ENCODE measurements at regions not wholly inside any gene's neighbourhood (a gene's known extent, or its start where the extent isn't known, plus 50 kb on each side); places are given as distances from the start of the nearest gene placed in this dataset.

DNA sequence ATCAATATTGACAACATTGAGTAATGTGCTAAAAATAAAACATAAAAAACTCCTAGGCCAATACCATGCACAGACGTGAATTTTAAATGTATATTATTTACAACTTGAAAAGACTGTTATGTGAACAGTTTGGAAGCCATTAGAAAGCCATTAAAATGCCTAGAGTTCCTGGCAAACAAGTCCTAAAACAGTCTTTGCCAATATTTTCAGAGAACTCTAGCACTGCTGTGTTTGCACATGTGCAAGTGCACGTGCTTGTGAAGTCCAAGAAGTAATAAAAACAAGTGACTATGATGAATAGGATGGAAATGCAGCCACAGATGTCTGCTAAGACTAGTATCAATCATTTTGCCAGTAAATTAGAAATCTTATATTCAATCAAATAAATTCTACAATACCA lies 1447.6 kb downstream of the GRIK2 start:
- FAIRE-seq (no peak), DNase-seq (ENCODE audit: low spot score) (no peak), ATAC-seq (no peak)
- intact Hi-C loops (cut with micrococcal nuclease; ENCODE audit: unreplicated experiment): no loop called here
- no peak overlapping the region for H3K9ac ChIP-seq (ENCODE audit: insufficient read depth, low read depth, low read length)
- H3K4me2 ChIP-seq (ENCODE audit: low read depth, low read length): no peak overlapping the region
- no peaks in the 10 kb centered on the region for H3K27me3 ChIP-seq (ENCODE audit: control insufficient read depth in 1 of 2, insufficient read depth in 2 of 2, low read length in 2 of 2)
- no peaks in the 10 kb centered on the region for H3K36me3 ChIP-seq (replicated peaks in 1 of 2; ENCODE audit: control insufficient read depth in 1 of 2, insufficient read depth in 2 of 2, low read length in 2 of 2)
- no peaks in the 10 kb centered on the region for H3K9me3 ChIP-seq (ENCODE audit: low read length)
- CTCF ChIA-PET (ENCODE audit: low intra/inter-chr PET ratio, low total read pairs): no interaction called here
- BruUV-seq (replicated peaks): no TSS peak
- H4K20me1 ChIP-seq (ENCODE audit: insufficient read depth, low read length): no peaks in the 10 kb centered on the region
- H3K79me2 ChIP-seq (ENCODE audit: insufficient read depth, low read length): no peaks in the 10 kb centered on the region
- POLR2A ChIA-PET: no interaction called here
- in situ Hi-C loops (cut with HindIII; ENCODE audit: extremely low pct_ligation_motif_present, low pct_unique_long_range_greater_than_20kb): no loop called here
- no peak overlapping the region for H2AFZ ChIP-seq (ENCODE audit: low read length)
- H3K4me3 ChIP-seq (replicated peaks in 1 of 3; ENCODE audit: insufficient read depth in 1 of 3, low read depth in 2 of 3, low read length in 3 of 3): no peak overlapping the region
- TF ChIP-seq CHD4 (IDR thresholded peaks at IDR 0.05; ENCODE audit: borderline replicate concordance, low read length): no peak
- 4% methylated on average over 2 of the region's 2 CpGs for WGBS (ENCODE audit: low lambda C conversion rate)
- no peaks in the 10 kb centered on the region for H3K4me1 ChIP-seq (ENCODE audit: insufficient read depth, low read length)
- H3K27ac ChIP-seq (ENCODE audit: extremely low read length, insufficient read depth, low read length): no peak overlapping the region

DNA sequence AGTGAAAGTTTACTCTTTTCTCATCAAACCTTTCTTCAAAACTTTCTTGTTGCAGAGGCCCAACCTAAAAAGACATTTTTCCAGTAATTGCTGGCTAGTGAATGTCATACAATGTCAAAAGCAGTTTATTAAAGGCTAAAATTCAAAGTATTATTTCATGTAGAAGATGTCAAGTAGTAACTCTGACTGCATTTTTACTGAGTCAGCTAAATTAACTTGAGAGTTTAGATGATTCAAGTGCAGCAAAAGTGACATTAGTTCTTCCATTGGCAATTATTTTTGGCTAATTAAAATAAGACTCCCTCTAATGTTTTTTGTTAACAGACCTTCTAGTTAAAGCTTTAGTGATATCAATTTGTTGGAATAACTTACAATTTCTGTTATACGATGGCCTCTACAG lies 1438.5 kb downstream of the GRIK2 start:
- Histone ChIP-seq H3K79me2 (ENCODE audit: insufficient read depth, low read length) (no peaks in the 10 kb centered on the region), H3K9ac (ENCODE audit: insufficient read depth, low read depth, low read length) (no peak overlapping the region), H3K36me3 (replicated peaks in 1 of 2; ENCODE audit: control insufficient read depth in 1 of 2, insufficient read depth in 2 of 2, low read length in 2 of 2) (no peaks in the 10 kb centered on the region), H3K27ac (ENCODE audit: extremely low read length, insufficient read depth, low read length) (no peak overlapping the region), H3K27me3 (ENCODE audit: control insufficient read depth in 1 of 2, insufficient read depth in 2 of 2, low read length in 2 of 2) (no peaks in the 10 kb centered on the region; a peak in 1 of 5 replicates), H4K20me1 (ENCODE audit: insufficient read depth, low read length) (no peaks in the 10 kb centered on the region), H3K4me2 (ENCODE audit: low read depth, low read length) (no peak overlapping the region), H3K9me3 (ENCODE audit: low read length) (no peaks in the 10 kb centered on the region), H3K4me3 (replicated peaks in 1 of 3; ENCODE audit: insufficient read depth in 1 of 3, low read depth in 2 of 3, low read length in 3 of 3) (no peak overlapping the region), H2AFZ (ENCODE audit: low read length) (no peak overlapping the region), H3K4me1 (ENCODE audit: insufficient read depth, low read length) (no peaks in the 10 kb centered on the region)
- in situ Hi-C loops (cut with HindIII; ENCODE audit: extremely low pct_ligation_motif_present, low pct_unique_long_range_greater_than_20kb): no loop called here
- FAIRE-seq (no peak), ATAC-seq (no peak), DNase-seq (ENCODE audit: low spot score) (no peak)
- peak; percentile 93 to 97 for TF ChIP-seq MAFK (conservative IDR thresholded peaks at IDR 0.05 in 1 of 2, IDR thresholded peaks at IDR 0.05 in 1 of 2; ENCODE audit: low read length in 2 of 2)
- TF ChIP-seq NRL (CRISPR knock-in tag; IDR thresholded peaks at IDR 0.05; ENCODE audit: borderline replicate concordance): no peak
- TF ChIP-seq MAFF (IDR thresholded peaks at IDR 0.05; ENCODE audit: low read depth, low read length): peak; percentile 96
- TF ChIP-seq, protein P1, sequence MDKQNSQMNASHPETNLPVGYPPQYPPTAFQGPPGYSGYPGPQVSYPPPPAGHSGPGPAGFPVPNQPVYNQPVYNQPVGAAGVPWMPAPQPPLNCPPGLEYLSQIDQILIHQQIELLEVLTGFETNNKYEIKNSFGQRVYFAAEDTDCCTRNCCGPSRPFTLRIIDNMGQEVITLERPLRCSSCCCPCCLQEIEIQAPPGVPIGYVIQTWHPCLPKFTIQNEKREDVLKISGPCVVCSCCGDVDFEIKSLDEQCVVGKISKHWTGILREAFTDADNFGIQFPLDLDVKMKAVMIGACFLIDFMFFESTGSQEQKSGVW (CRISPR knock-in tag; IDR thresholded peaks at IDR 0.05; ENCODE audit: borderline replicate concordance): no peak
- BruUV-seq (replicated peaks): no TSS peak
- WGBS (ENCODE audit: low lambda C conversion rate): 0% methylated on average over 1 of the region's 1 CpG
- ChIA-PET POLR2A (no interaction called here), CTCF (ENCODE audit: low intra/inter-chr PET ratio, low total read pairs) (no interaction called here)
- intact Hi-C loops (cut with micrococcal nuclease; ENCODE audit: unreplicated experiment): no loop called here

Measured in HepG2 (cell line).